HEK293T (cell line): ENCODE measurements at regions not wholly inside any gene's neighbourhood (a gene's known extent, or its start where the extent isn't known, plus 50 kb on each side); places are given as distances from the start of the nearest gene placed in this dataset.

Experiments used
- CTCF ChIA-PET: fragments of 350-600 bp; formaldehyde crosslinking; extraction: SDS; loops from one replicate; lab custom pipeline; 2021; ENCODE audit warnings: antibody characterized with exemption, inconsistent platforms; lab: Yijun Ruan, JAX
- POLR2A ChIA-PET: fragments of 350-600 bp; formaldehyde crosslinking; extraction: SDS; loops from one replicate; lab custom pipeline; 2020; ENCODE audit warnings: antibody characterized with exemption, inconsistent platforms; lab: Yijun Ruan, JAX
- DNase-seq: peaks from one replicate; pipeline ENCODE4 v3.0.0; 2012; ENCODE audit warnings: mixed read lengths; ENCODE audit errors: extremely low spot score
- ARNT ChIP-seq: fragments of 450-650 bp; IDR thresholded peaks from 2 replicates; pipeline ENCODE4 v1.6.1; 2017; ENCODE audit warnings: mild to moderate bottlenecking
- BHLHE40 ChIP-seq: fragments of 450-650 bp; IDR thresholded peaks from 2 replicates; pipeline ENCODE4 v1.6.1; 2016; ENCODE audit warnings: mild to moderate bottlenecking, moderate library complexity, borderline replicate concordance
- CTBP1 ChIP-seq: fragments of 450-650 bp; IDR thresholded peaks from 2 replicates; pipeline ENCODE4 v1.6.1; 2016; ENCODE audit warnings: borderline replicate concordance
- ELF4 ChIP-seq: fragments of 450-650 bp; IDR thresholded peaks from 2 replicates; pipeline ENCODE4 v1.6.1; 2017; ENCODE audit warnings: antibody characterized with exemption
- FOXA1 ChIP-seq: fragments of 450-650 bp; IDR thresholded peaks from 2 replicates; pipeline ENCODE4 v1.6.1; 2016; ENCODE audit warnings: mild to moderate bottlenecking
- FOXK2 ChIP-seq: fragments of 450-650 bp; IDR thresholded peaks from 2 replicates; pipeline ENCODE4 v1.6.1; 2016; ENCODE audit warnings: mild to moderate bottlenecking
- FOXM1 ChIP-seq: fragments of 450-650 bp; IDR thresholded peaks from 2 replicates; pipeline ENCODE4 v1.6.1; 2017; ENCODE audit warnings: mild to moderate bottlenecking, borderline replicate concordance
- HDGF ChIP-seq: fragments of 450-650 bp; IDR thresholded peaks from 2 replicates; pipeline ENCODE4 v1.6.1; 2017; ENCODE audit warnings: antibody characterized with exemption, borderline replicate concordance
- L3MBTL2 ChIP-seq: fragments of 450-650 bp; conservative IDR thresholded peaks from 2 replicates; pipeline ENCODE4 v1.6.1; 2016; ENCODE audit warnings: mild to moderate bottlenecking
- LEF1 ChIP-seq: fragments of 450-650 bp; IDR thresholded peaks from 2 replicates; pipeline ENCODE4 v1.6.1; 2017; ENCODE audit warnings: mild to moderate bottlenecking, borderline replicate concordance
- NFRKB ChIP-seq: fragments of 450-650 bp; IDR thresholded peaks from 2 replicates; pipeline ENCODE4 v1.6.1; 2016; ENCODE audit warnings: mild to moderate bottlenecking, moderate library complexity
- PKNOX1 ChIP-seq: fragments of 450-650 bp; IDR thresholded peaks from 2 replicates; pipeline ENCODE4 v1.6.1; 2016
- SP1 ChIP-seq: fragments of 450-650 bp; IDR thresholded peaks from 2 replicates; pipeline ENCODE4 v1.6.1; 2017
- SUZ12 ChIP-seq: fragments of 450-650 bp; IDR thresholded peaks from 2 replicates; pipeline ENCODE4 v1.6.1; 2016; ENCODE audit warnings: mild to moderate bottlenecking
- TARDBP ChIP-seq: fragments of 450-650 bp; IDR thresholded peaks from 2 replicates; pipeline ENCODE4 v1.6.1; 2016
- ZNF384 ChIP-seq: fragments of 450-650 bp; IDR thresholded peaks from 2 replicates; pipeline ENCODE4 v1.6.1; 2016

DNA sequence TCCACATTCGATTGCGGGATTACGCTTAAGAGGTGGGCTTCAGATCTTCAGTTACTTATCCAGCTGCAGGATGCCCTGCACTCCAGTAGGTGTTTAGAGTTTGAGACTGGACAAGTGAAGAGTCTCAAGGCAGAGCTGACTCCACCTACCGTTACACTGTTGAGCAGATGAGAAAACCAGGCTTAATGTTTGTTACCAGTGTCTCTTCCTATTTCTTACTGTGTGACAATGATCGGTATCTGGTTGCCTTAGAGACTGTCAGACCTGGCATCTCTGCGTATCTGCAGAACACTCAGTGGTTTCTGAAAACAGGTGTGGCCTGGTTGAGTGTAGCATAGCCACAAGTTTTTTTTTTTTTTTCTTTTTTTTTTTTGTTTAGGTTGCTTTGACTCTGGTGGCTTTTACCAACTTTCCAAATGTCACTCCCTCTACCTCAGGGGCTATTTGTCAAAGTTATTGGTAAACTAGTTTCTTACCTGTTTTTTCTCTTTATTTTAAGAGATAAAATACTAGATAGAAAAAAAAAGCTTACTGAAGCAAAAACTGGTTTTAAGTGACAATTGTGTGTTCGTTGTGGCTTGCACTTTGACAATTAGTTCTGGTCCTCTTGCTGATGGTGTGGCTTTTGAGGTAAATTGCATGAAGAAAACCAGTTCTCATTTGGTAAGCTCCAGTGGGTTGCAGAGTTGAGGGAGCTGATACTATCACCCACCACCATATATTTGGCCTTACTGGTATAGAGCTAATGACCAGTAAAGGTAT lies 284.8 kb downstream of the ETS1 start:
- no peak for DNase-seq
- no peak for TF ChIP-seq FOXA1
- no peak for TF ChIP-seq L3MBTL2
- no peak for TF ChIP-seq LEF1
- TF ChIP-seq SUZ12, result no peak
- TF ChIP-seq BHLHE40, result no peak
- TF ChIP-seq TARDBP, result no peak
- no peak for TF ChIP-seq ARNT
- no peak for TF ChIP-seq FOXM1
- no peak for TF ChIP-seq SP1
- no peak for TF ChIP-seq NFRKB
- TF ChIP-seq FOXK2, result no peak
- no peak for TF ChIP-seq ELF4
- no peak for TF ChIP-seq ZNF384
- no peak for TF ChIP-seq HDGF
- no peak for TF ChIP-seq PKNOX1
- TF ChIP-seq CTBP1, result no peak
- ChIA-PET CTCF (interaction anchor here (0.6 kb wide), 1 partner anchor 361 kb away, joined by 3 read pairs; no protein-coding TSS in a partner anchor), POLR2A (no interaction called here)

DNA sequence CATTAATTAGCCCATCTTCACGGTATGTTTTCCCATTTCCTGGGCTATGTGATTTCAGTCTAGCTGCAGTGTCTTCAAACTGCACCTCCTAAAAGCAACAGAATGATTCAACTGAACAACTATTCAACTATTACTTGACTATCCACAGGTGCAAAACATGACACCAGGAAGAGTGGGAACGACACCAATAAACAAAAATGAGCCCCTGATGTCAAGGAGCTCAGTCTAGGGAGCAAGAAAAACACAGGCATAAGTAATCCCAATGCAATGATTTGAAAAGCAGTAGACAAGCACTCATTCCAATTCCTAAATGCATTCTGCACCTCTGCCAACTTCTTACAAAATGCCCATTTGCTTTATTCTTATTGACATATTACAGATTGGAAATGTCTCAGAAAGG lies 285.6 kb downstream of the ETS1 start:
- POLR2A ChIA-PET, result no interaction called here
- TF ChIP-seq TARDBP, result no peak
- no peak for TF ChIP-seq HDGF
- no peak for TF ChIP-seq ELF4
- no peak for TF ChIP-seq FOXA1
- TF ChIP-seq BHLHE40, result no peak
- DNase-seq, result no peak
- CTCF ChIA-PET, result no interaction called here

- no peak for TF ChIP-seq BHLHE40
- TF ChIP-seq FOXK2, result no peak
- no peak for TF ChIP-seq FOXA1
- TF ChIP-seq L3MBTL2, result no peak
- no peak for TF ChIP-seq LEF1
- no peak for TF ChIP-seq SUZ12
- TF ChIP-seq ARNT, result no peak
- no peak for TF ChIP-seq SP1
- TF ChIP-seq FOXM1, result no peak
- no peak for TF ChIP-seq ELF4
- no peak for TF ChIP-seq NFRKB
- no peak for TF ChIP-seq PKNOX1
- no peak for TF ChIP-seq HDGF
- ChIA-PET CTCF (interaction anchor here (1.3 kb wide), 1 partner anchor 10 kb away, joined by 3 read pairs; no protein-coding TSS in a partner anchor), POLR2A (no interaction called here)
- no peak for DNase-seq
Measured at GRCh38 chr11:128300785-128301184, 286.6 kb downstream of the ETS1 start.

DNA sequence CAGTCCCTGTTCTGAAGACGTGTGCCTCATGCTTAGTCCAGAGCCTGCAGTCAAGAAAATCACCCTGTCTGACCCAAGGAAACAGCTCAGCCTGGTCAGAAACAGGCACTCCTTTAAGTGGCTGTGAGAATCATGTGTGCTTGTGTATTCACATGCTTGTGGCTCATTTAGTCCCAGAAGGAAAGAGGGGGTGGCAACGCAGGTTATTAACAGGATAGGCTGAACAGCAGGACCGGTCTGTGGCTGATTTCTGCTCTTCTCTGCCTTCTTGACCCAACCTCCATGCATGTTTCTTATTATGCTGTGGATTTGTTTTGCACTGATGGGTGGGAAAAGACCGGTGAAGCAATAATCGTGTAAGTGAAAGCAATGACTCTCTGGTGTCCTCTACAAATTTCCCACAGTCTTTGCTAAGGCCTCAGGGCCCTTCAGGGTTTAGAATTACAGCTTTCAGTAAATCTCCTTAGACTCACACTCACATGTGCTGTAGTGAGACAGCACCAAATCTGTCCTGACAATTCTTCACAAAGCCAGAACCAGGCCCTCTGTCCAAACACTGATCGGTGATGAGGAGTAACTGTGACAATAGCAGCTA lies 288.1 kb downstream of the ETS1 start:
- no peak for TF ChIP-seq ARNT
- no peak for TF ChIP-seq FOXA1
- TF ChIP-seq BHLHE40, result no peak
- no peak for TF ChIP-seq TARDBP
- no peak for TF ChIP-seq HDGF
- no peak for TF ChIP-seq SUZ12
- ChIA-PET CTCF (no interaction called here), POLR2A (no interaction called here)
- no peak for DNase-seq

- ChIA-PET POLR2A (no interaction called here), CTCF (no interaction called here)
- no peak for DNase-seq
- TF ChIP-seq ZNF384, result no peak
Measured at GRCh38 chr11:128298271-128298670, 289.1 kb downstream of the ETS1 start.

- TF ChIP-seq FOXK2 (no peak), FOXA1 (no peak), FOXM1 (no peak), HDGF (no peak), SUZ12 (no peak), L3MBTL2 (no peak), TARDBP (no peak), SP1 (no peak), ELF4 (no peak), PKNOX1 (no peak), ARNT (no peak), NFRKB (no peak), CTBP1 (no peak), ZNF384 (no peak), LEF1 (no peak), BHLHE40 (no peak)
- POLR2A ChIA-PET, result no interaction called here
- CTCF ChIA-PET, result no interaction called here
Measured at GRCh38 chr11:128297805-128298204, 289.6 kb downstream of the ETS1 start.

More at GRCh38 chr11:128297805-128298204, 289.6 kb downstream of the ETS1 start:
- no peak for DNase-seq
